SHP77 (cell line): ENCODE measurements at regions not wholly inside any gene's neighbourhood (a gene's known extent, or its start where the extent isn't known, plus 50 kb on each side); places are given as distances from the start of the nearest gene placed in this dataset.

Experiments
- DNase-seq, 2 experiments: peaks; one replicate each; lab custom pipeline; 2025; lab: John Stamatoyannopoulos, UW

GRCh38 chr11:36890841-36891240 is 292.8 kb upstream of the RAG2 start:
- DNase-seq = no peak

- no peak for DNase-seq
Observed at GRCh38 chr11:36890121-36890679, 292.2 kb upstream of the RAG2 start.

- no peak for DNase-seq
Observed at GRCh38 chr11:36885154-36885553, 287.1 kb upstream of the RAG2 start.

GRCh38 chr11:36878737-36879136 is 280.7 kb upstream of the RAG2 start:
- DNase-seq = no peak

- no peak for DNase-seq
Observed at GRCh38 chr11:36877149-36877548, 279.1 kb upstream of the RAG2 start.

GRCh38 chr11:36876266-36876665 is 278.2 kb upstream of the RAG2 start:
- no peak for DNase-seq

GRCh38 chr11:36874291-36874690 is 276.3 kb upstream of the RAG2 start:
- no peak for DNase-seq

- no peak for DNase-seq
Observed at GRCh38 chr11:36870361-36870760, 272.3 kb upstream of the RAG2 start.

GRCh38 chr11:36868380-36868779 is 270.3 kb upstream of the RAG2 start:
- no peak for DNase-seq

GRCh38 chr11:36865846-36866245 is 267.8 kb upstream of the RAG2 start:
- peak in 1 of 2 experiments; percentile 5 for DNase-seq

- DNase-seq = no peak
Observed at GRCh38 chr11:36854875-36855274, 256.8 kb upstream of the RAG2 start.

GRCh38 chr11:36848660-36849059 is 250.6 kb upstream of the RAG2 start:
- DNase-seq = no peak

GRCh38 chr11:36840378-36840777 is 242.3 kb upstream of the RAG2 start:
- DNase-seq = no peak

GRCh38 chr11:36837831-36838437 is 239.9 kb upstream of the RAG2 start:
- no peak for DNase-seq

- no peak for DNase-seq
Observed at GRCh38 chr11:36825251-36825650, 227.2 kb upstream of the RAG2 start.

- no peak for DNase-seq
Observed at GRCh38 chr11:36824349-36824748, 226.3 kb upstream of the RAG2 start.

GRCh38 chr11:36822829-36823228 is 224.8 kb upstream of the RAG2 start:
- no peak for DNase-seq

- DNase-seq = peak in 1 of 2 experiments; percentile 2
Observed at GRCh38 chr11:36818410-36818809, 220.4 kb upstream of the RAG2 start.

- no peak for DNase-seq
Observed at GRCh38 chr11:36817336-36817965, 219.4 kb upstream of the RAG2 start.

GRCh38 chr11:36809303-36809702 is 211.3 kb upstream of the RAG2 start:
- DNase-seq = no peak

- peak in 1 of 2 experiments; percentile 20 for DNase-seq
Observed at GRCh38 chr11:36807871-36808270, 209.8 kb upstream of the RAG2 start.

- peak; percentile 57 to 69 for DNase-seq
Observed at GRCh38 chr11:36803084-36803483, 205.0 kb upstream of the RAG2 start.

- DNase-seq = no peak
Observed at GRCh38 chr11:36792996-36793914, 195.2 kb upstream of the RAG2 start.
